Vagina (tissue), 2 donors: ENCODE measurements at regions not wholly inside any gene's neighbourhood (a gene's known extent, or its start where the extent isn't known, plus 50 kb on each side); places are given as distances from the start of the nearest gene placed in this dataset.

Source experiments
- DNase-seq, 2 donors: peaks; one replicate each; pipeline ENCODE4 v3.0.0-alpha.2; 2017; ENCODE audit errors: extremely low spot score in 2 of 2
- H3K27ac ChIP-seq: fragments of 200-600 bp; sonication (generic); one replicate; pipeline ENCODE4 v1.5.1; 2019
- H3K27me3 ChIP-seq: fragments of 200-600 bp; sonication (generic); one replicate; pipeline ENCODE4 v1.5.1; 2019
- H3K36me3 ChIP-seq, 2 donors: fragments of 200-600 bp; sonication (generic); one replicate each; pipeline ENCODE4 v1.5.1; 2017 to 2019
- H3K4me1 ChIP-seq: fragments of 200-600 bp; sonication (generic); one replicate; pipeline ENCODE4 v1.5.1; 2019
- H3K4me3 ChIP-seq, 2 donors: fragments of 200-600 bp; sonication (generic); 1 replicate in 1 of 2; 2 replicates in 1 of 2; pipeline ENCODE4 v1.5.1; 2016 to 2019
- H3K9me3 ChIP-seq: fragments of 200-600 bp; sonication (generic); one replicate; pipeline ENCODE4 v1.5.1; 2019
- CTCF ChIP-seq, 3 experiments: fragments of 450-650 bp in 2 of 3; fragments of 200-600 bp in 1 of 3; sonication (generic) in 1 of 3; IDR thresholded peaks; one replicate each; pipeline ENCODE4 v1.5.1; 2017 to 2019; ENCODE audit warnings: antibody characterized with exemption in 3 of 3, mild to moderate bottlenecking in 2 of 3, moderate library complexity in 2 of 3
- POLR2A ChIP-seq, 2 donors: fragments of 450-650 bp; IDR thresholded peaks; one replicate each; pipeline ENCODE4 v1.6.1; 2017; ENCODE audit warnings: antibody characterized with exemption in 2 of 2, mild to moderate bottlenecking in 2 of 2, moderate library complexity in 2 of 2
- POLR2AphosphoS5 ChIP-seq, 2 donors: sonication (generic); formaldehyde crosslinking; IDR thresholded peaks; one replicate each; pipeline ENCODE4 v1.9.0; 2017; ENCODE audit warnings: antibody characterized with exemption in 2 of 2, mild to moderate bottlenecking in 2 of 2, low read depth in 1 of 2; ENCODE audit not compliant: insufficient read depth in 1 of 2
- intact Hi-C: fragments of 100-400 bp; cut with DNase I; formaldehyde crosslinking; loops from one replicate; pipeline ENCODE4 v1.15.1; 2023

GRCh38 chr22:49716441-49716840, 111.2 kb downstream of the BRD1 start:
- intact Hi-C loops: no loop called here
- DNase-seq: no peak

GRCh38 chr22:49715450-49715849, 112.2 kb downstream of the BRD1 start:
- H3K4me3 ChIP-seq: no peak overlapping the region
- intact Hi-C loops: no loop called here
- no peaks in the 10 kb centered on the region for H3K36me3 ChIP-seq
- TF ChIP-seq POLR2AphosphoS5 (IDR thresholded peaks at IDR 0.05; ENCODE audit: insufficient read depth in 1 of 2, low read depth in 1 of 2) (no peak), POLR2A (IDR thresholded peaks at IDR 0.05) (no peak), CTCF (IDR thresholded peaks at IDR 0.05) (no peak)
- H3K4me1 ChIP-seq: no peaks in the 10 kb centered on the region
- no peaks in the 10 kb centered on the region for H3K27me3 ChIP-seq
- no peaks in the 10 kb centered on the region for H3K9me3 ChIP-seq
- no peak for DNase-seq
- no peak overlapping the region for H3K27ac ChIP-seq

More at GRCh38 chr22:49716441-49716840, 111.2 kb downstream of the BRD1 start:
- H3K27ac ChIP-seq: no peak overlapping the region
- H3K4me3 ChIP-seq: no peak overlapping the region
- TF ChIP-seq CTCF (IDR thresholded peaks at IDR 0.05): no peak
- TF ChIP-seq POLR2AphosphoS5 (IDR thresholded peaks at IDR 0.05; ENCODE audit: insufficient read depth in 1 of 2, low read depth in 1 of 2): no peak
- TF ChIP-seq POLR2A (IDR thresholded peaks at IDR 0.05): no peak
- no peaks in the 10 kb centered on the region for H3K9me3 ChIP-seq
- H3K27me3 ChIP-seq: no peaks in the 10 kb centered on the region
- H3K36me3 ChIP-seq: no peaks in the 10 kb centered on the region
- no peaks in the 10 kb centered on the region for H3K4me1 ChIP-seq

- Histone ChIP-seq H3K27ac (no peak overlapping the region), H3K4me1 (no peaks in the 10 kb centered on the region), H3K27me3 (no peaks in the 10 kb centered on the region), H3K9me3 (no peaks in the 10 kb centered on the region), H3K4me3 (no peak overlapping the region), H3K36me3 (no peaks in the 10 kb centered on the region)
- no peak for TF ChIP-seq CTCF (IDR thresholded peaks at IDR 0.05)
- TF ChIP-seq POLR2AphosphoS5 (IDR thresholded peaks at IDR 0.05; ENCODE audit: insufficient read depth in 1 of 2, low read depth in 1 of 2): no peak
- no peak for TF ChIP-seq POLR2A (IDR thresholded peaks at IDR 0.05)
- DNase-seq: no peak
- intact Hi-C loops: no loop called here
These were observed 114.7 kb downstream of the BRD1 start for GRCh38 chr22:49713003-49713402.

GRCh38 chr22:49712195-49712791, 115.4 kb downstream of the BRD1 start:
- Histone ChIP-seq H3K27ac (no peak overlapping the region), H3K9me3 (no peaks in the 10 kb centered on the region), H3K36me3 (no peaks in the 10 kb centered on the region), H3K4me3 (no peak overlapping the region), H3K4me1 (no peaks in the 10 kb centered on the region), H3K27me3 (no peaks in the 10 kb centered on the region)
- no peak for TF ChIP-seq CTCF (IDR thresholded peaks at IDR 0.05)
- no peak for TF ChIP-seq POLR2A (IDR thresholded peaks at IDR 0.05)
- TF ChIP-seq POLR2AphosphoS5 (IDR thresholded peaks at IDR 0.05; ENCODE audit: insufficient read depth in 1 of 2, low read depth in 1 of 2): no peak
- no peak for DNase-seq
- intact Hi-C loops: no loop called here

- TF ChIP-seq POLR2AphosphoS5 (IDR thresholded peaks at IDR 0.05; ENCODE audit: insufficient read depth in 1 of 2, low read depth in 1 of 2): no peak
- no peak for TF ChIP-seq CTCF (IDR thresholded peaks at IDR 0.05)
- no peak for TF ChIP-seq POLR2A (IDR thresholded peaks at IDR 0.05)
- H3K4me1 ChIP-seq: no peaks in the 10 kb centered on the region
- DNase-seq: no peak
- no peak overlapping the region for H3K4me3 ChIP-seq
- H3K9me3 ChIP-seq: no peaks in the 10 kb centered on the region
- no peaks in the 10 kb centered on the region for H3K36me3 ChIP-seq
- no peak overlapping the region for H3K27ac ChIP-seq
- intact Hi-C loops: no loop called here
- no peaks in the 10 kb centered on the region for H3K27me3 ChIP-seq
These were observed 116.9 kb downstream of the BRD1 start for GRCh38 chr22:49710746-49711145.
